Thymus (tissue), 11 donors: ENCODE measurements at regions not wholly inside any gene's neighbourhood (a gene's known extent, or its start where the extent isn't known, plus 50 kb on each side); places are given as distances from the start of the nearest gene placed in this dataset.

Source experiments
- DNase-seq, 9 donors: peaks; one replicate each; pipeline ENCODE4 v3.0.0-alpha.2; 2013; ENCODE audit warnings: low spot score in 9 of 9, low read depth in 6 of 9, missing footprints in 1 of 9
- H3K27ac ChIP-seq, 2 donors: one replicate each; pipeline ENCODE4 v1.5.1; 2013; ENCODE audit warnings: control low read depth in 1 of 2, low read depth in 1 of 2, low read length in 1 of 2, mild to moderate bottlenecking in 1 of 2, moderate library complexity in 1 of 2
- H3K27me3 ChIP-seq, 2 donors: one replicate each; pipeline ENCODE4 v1.5.1; 2013; ENCODE audit warnings: low read length in 1 of 2; ENCODE audit not compliant: control insufficient read depth in 2 of 2, insufficient read depth in 1 of 2
- H3K36me3 ChIP-seq, 2 donors: one replicate each; pipeline ENCODE4 v1.5.1; 2013; ENCODE audit warnings: low read length in 1 of 2, mild to moderate bottlenecking in 1 of 2, moderate library complexity in 1 of 2; ENCODE audit not compliant: control insufficient read depth in 2 of 2, insufficient read depth in 2 of 2
- H3K4me1 ChIP-seq, 2 donors: one replicate each; pipeline ENCODE4 v1.5.1; 2013; ENCODE audit warnings: low read length in 2 of 2; ENCODE audit not compliant: control insufficient read depth in 2 of 2, insufficient read depth in 2 of 2
- H3K4me3 ChIP-seq, 2 donors: one replicate each; pipeline ENCODE4 v1.5.1; 2013; ENCODE audit warnings: low read length in 2 of 2, control low read depth in 1 of 2, mild to moderate bottlenecking in 1 of 2
- H3K9me3 ChIP-seq, 2 donors: one replicate each; pipeline ENCODE4 v1.5.1; 2013; ENCODE audit warnings: low read length in 1 of 2, mild to moderate bottlenecking in 1 of 2; ENCODE audit not compliant: control insufficient read depth in 2 of 2, insufficient read depth in 1 of 2
- WGBS: extraction: QIAGEN DNeasy Blood & Tissue Kit; methylation state at CpG from one replicate; pipeline ENCODE4 v1.1.7; 2013; 5-methylcytosine and 5-hydroxymethylcytosine counted together
- donor health status: healthy.

DNA sequence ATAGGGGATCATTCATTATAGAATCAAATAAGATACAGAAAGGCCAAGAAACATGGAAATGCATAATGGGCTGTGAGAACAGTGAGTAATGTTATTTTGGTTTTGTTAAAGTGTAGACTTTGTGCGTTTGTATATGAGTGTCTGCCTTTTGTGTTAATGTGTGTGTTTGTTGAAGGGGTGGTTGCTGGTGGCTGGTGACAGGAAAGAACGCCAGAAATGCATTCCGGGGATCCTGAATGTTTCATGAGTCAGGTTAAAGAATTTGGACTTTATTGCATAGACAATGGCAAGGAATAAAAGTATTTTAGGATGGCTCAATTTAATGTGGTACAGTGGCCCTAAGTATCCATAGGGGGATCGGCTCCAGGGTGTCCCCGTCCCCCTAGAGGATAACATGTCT is 1228.9 kb downstream of the PCDH7 start:
- Histone ChIP-seq H3K27me3 (no peaks in the 10 kb centered on the region), H3K36me3 (no peaks in the 10 kb centered on the region), H3K4me1 (no peaks in the 10 kb centered on the region), H3K27ac (no peak overlapping the region), H3K9me3 (peaks cover 0 to 4% of the 10 kb centered on the region in 2 donors), H3K4me3 (no peak overlapping the region)
- no peak for DNase-seq
- WGBS, result 96% methylated on average over 5 of the region's 5 CpGs

DNA sequence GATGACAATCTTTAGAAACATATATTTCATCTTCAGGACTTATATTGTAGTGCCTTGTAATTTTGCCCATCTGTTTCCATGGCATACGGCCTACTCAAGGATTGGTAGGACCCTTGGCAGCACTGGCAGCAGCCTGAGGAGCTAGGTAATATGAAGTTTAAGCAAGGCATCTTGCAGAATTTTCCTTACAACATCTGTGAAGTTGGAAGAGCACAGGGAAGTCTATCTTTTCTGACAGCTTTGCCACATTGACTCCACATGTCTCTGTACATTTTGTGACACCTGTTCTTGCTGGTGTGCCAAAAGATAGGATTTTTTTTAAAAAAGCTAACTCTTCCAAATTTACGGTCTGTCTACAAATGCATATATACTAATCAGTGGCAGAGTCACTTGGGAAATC is 1235.2 kb downstream of the PCDH7 start:
- 94% methylated on average over 2 of the region's 2 CpGs for WGBS
- no peak for DNase-seq
- Histone ChIP-seq H3K9me3 (no peaks in the 10 kb centered on the region), H3K27me3 (no peaks in the 10 kb centered on the region), H3K4me1 (no peaks in the 10 kb centered on the region), H3K27ac (no peak overlapping the region), H3K4me3 (no peak overlapping the region), H3K36me3 (no peaks in the 10 kb centered on the region)

DNA sequence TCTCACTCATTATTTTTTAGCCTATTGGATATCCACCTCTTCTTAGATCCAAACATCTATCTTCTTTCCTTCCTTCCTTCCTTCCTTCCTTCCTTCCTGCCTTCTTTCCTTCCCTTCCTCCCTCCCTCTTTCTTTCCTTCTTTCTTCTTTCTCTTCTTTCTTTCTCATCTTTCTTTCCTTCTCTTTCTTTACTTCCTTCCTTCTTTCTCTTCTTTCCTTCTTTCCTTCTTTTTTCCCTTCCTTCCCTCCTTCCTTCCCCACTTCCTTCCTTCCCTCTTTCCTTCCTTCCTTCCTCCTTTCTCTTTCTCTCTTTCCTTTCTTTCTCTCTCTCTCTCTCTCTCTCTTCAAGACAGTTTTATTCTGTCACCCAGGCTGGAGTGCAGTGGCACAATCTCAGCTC is 1239.8 kb downstream of the PCDH7 start:
- Histone ChIP-seq H3K36me3 (no peaks in the 10 kb centered on the region), H3K4me3 (no peak overlapping the region), H3K27me3 (no peaks in the 10 kb centered on the region), H3K9me3 (no peaks in the 10 kb centered on the region), H3K27ac (no peak overlapping the region), H3K4me1 (no peaks in the 10 kb centered on the region)
- DNase-seq, result no peak

DNA sequence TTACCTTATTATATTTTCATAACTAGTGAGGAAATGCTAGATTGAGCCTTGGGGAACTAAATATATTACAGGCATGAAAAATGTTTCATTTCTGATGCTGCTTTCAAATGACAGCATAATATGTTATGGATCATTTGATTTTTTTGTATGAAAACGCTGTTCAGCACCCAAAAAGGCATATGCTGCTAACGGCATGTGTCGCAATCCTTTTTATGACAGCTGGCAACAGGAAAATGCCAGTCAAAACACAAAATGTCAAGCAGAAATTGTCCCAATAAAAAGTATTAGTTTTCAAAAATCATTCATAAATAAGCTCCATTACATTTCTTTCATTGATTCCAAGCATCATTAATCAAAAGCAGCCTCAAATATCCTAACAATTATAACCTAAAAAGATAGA is 1244.5 kb downstream of the PCDH7 start:
- no peaks in the 10 kb centered on the region for H3K27me3 ChIP-seq
- H3K4me1 ChIP-seq, result no peaks in the 10 kb centered on the region
- DNase-seq, result no peak
- peaks cover 0 to 3% of the 10 kb centered on the region in 2 donors for H3K9me3 ChIP-seq
- H3K4me3 ChIP-seq, result no peak overlapping the region
- WGBS, result 72% methylated on average over 3 of the region's 3 CpGs
- H3K27ac ChIP-seq, result no peak overlapping the region
- H3K36me3 ChIP-seq, result no peaks in the 10 kb centered on the region

DNA sequence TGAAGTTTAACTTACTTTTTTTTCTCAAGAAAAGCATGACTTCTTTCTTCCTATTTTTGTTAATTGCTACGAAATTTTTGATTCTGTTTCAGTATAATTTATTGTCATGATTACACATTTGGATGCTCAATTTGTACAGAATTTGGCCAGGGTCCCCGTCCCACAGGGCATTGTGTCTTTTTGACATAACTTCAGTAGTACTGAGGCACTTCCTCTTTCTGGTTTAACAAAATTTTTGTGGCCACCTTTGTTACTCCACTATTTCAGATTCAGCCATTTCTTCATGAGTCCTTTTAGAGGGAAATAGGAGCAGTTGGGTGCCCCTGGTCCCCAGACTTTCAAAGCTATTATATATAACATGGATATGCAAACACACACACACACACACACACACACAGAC is 1248.7 kb downstream of the PCDH7 start:
- H3K4me1 ChIP-seq, result no peaks in the 10 kb centered on the region
- 71% methylated on average over 2 of the region's 2 CpGs for WGBS
- no peak overlapping the region for H3K4me3 ChIP-seq
- no peak overlapping the region for H3K27ac ChIP-seq
- no peaks in the 10 kb centered on the region for H3K27me3 ChIP-seq
- no peak for DNase-seq
- peaks cover 0 to 3% of the 10 kb centered on the region in 2 donors for H3K9me3 ChIP-seq
- no peaks in the 10 kb centered on the region for H3K36me3 ChIP-seq

DNA sequence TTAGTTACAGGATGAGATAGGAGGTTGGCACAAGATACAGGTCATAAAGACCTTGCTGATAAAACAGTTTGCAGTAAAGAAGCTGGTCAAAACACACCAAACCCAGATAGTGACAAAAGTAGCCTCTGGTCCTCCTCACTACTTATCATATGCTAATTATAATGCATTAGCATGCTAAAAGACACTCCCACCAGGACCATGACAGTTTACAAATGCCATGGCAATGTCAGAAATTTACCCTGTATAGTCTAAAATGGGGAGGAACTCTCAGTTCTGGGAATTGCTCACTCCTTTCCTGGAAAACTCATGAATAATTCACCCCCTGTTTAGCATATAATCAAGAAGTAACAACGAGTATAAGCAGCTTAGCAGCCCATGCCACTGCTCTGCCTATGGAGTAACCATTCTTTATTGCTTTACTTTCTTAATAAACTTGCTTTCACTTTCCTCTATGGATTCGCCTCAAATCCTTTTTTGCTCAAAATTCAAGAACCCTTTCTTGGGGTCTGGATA is 1254.4 kb downstream of the PCDH7 start:
- Histone ChIP-seq H3K4me1 (no peaks in the 10 kb centered on the region), H3K27ac (no peak overlapping the region), H3K9me3 (no peaks in the 10 kb centered on the region), H3K36me3 (no peaks in the 10 kb centered on the region), H3K4me3 (no peak overlapping the region), H3K27me3 (no peaks in the 10 kb centered on the region)
- no peak for DNase-seq
- 85% methylated on average over 2 of the region's 2 CpGs for WGBS

DNA sequence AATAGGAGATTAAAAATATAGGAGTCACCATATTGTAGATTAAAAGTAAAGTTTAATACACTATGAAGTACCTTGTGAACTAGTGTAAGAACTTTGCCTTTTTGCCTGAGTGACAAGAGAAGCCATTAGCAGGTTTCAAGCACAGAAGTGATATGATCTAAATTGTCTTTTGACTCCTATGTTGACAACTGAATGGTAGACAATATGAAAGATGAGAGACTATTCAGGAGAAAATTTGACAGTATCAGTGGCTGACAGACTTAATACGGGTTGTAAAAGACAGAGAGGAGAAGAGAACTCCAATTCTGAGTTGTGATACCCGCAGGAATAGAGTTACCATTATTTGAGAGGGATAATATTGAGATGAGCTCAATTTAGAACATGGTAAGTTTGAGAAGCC is 1259.8 kb downstream of the PCDH7 start:
- H3K27me3 ChIP-seq, result no peaks in the 10 kb centered on the region
- H3K4me1 ChIP-seq, result no peaks in the 10 kb centered on the region
- H3K36me3 ChIP-seq, result no peaks in the 10 kb centered on the region
- H3K9me3 ChIP-seq, result no peaks in the 10 kb centered on the region
- no peak overlapping the region for H3K4me3 ChIP-seq
- 82% methylated on average over 2 of the region's 2 CpGs for WGBS
- no peak overlapping the region for H3K27ac ChIP-seq
- DNase-seq, result no peak

DNA sequence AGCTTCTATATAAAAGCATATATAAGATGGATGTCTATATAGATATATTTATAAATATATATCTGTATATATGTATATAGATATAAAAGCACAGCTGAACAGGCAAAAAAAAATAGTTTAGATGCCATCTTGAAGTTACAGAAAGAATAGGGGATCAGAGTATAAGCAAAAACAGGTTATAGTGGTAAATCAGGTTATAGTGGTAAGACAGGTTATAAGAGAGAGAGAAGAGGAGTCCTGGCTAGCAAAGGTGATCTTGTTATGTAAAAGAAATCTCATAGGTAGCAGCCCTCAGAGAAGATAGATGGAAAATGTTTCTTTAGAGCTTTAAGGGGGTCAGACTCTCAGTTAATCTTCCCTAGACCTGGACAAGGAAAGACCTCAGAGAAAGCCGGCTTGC is 1263.1 kb downstream of the PCDH7 start:
- Histone ChIP-seq H3K9me3 (no peaks in the 10 kb centered on the region), H3K4me3 (no peak overlapping the region), H3K4me1 (no peaks in the 10 kb centered on the region), H3K36me3 (no peaks in the 10 kb centered on the region), H3K27me3 (no peaks in the 10 kb centered on the region), H3K27ac (no peak overlapping the region)
- DNase-seq, result no peak
- WGBS, result 95% methylated on average over 1 of the region's 1 CpG

DNA sequence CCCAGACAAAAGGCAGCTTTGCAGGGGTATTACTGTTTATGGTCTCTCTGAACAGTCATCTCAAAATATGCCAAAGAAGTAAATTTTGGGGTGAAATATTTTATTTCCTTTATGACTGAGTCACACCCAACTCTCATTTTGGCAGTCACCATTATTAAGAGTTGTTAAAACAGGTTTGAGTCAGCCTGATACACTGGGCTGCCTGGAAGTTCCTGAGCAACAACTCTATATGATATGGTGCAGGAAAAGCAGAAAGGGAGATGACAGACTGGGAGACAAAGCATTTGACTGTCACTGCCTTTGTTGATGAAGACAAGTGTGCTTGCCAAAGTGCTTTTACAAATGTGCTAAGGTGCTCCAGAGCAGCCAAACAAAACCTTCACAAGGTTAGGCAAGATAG is 1263.5 kb downstream of the PCDH7 start:
- no peak for DNase-seq
- H3K27ac ChIP-seq, result no peak overlapping the region
- no peaks in the 10 kb centered on the region for H3K27me3 ChIP-seq
- H3K4me3 ChIP-seq, result no peak overlapping the region
- H3K36me3 ChIP-seq, result no peaks in the 10 kb centered on the region
- H3K4me1 ChIP-seq, result no peaks in the 10 kb centered on the region
- H3K9me3 ChIP-seq, result no peaks in the 10 kb centered on the region

DNA sequence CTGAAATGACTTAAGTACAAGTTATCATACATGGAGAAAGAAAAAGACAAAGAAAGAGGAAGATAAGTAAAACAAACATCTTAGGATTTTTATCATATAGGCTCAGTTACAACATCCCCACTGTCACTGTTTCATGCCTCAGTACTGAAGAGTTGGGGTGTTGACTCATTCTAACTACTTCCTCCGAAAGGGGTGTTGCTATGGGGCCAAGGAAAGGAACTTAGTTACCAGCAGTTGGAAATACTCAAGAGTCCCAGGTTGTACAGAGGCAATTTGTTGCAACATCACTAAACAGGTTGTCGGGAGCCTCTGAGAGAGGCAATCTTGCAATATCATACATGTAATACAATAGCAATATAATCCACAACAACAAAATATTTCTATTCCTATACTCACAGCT is 1264.7 kb downstream of the PCDH7 start:
- WGBS, result 95% methylated on average over 2 of the region's 2 CpGs
- H3K9me3 ChIP-seq, result no peaks in the 10 kb centered on the region
- no peaks in the 10 kb centered on the region for H3K36me3 ChIP-seq
- DNase-seq, result no peak
- no peak overlapping the region for H3K4me3 ChIP-seq
- no peak overlapping the region for H3K27ac ChIP-seq
- no peaks in the 10 kb centered on the region for H3K4me1 ChIP-seq
- H3K27me3 ChIP-seq, result no peaks in the 10 kb centered on the region
